SKM-1 treated with dmso at 0.1 percent for 144 hours (cell line): ENCODE measurements at regions not wholly inside any gene's neighbourhood (a gene's known extent, or its start where the extent isn't known, plus 50 kb on each side); places are given as distances from the start of the nearest gene placed in this dataset.

Experiments used
- DNase-seq: peaks from one replicate; lab custom pipeline; 2025; ENCODE audit not compliant: unreplicated experiment; lab: John Stamatoyannopoulos, UW

GRCh38 chr7:131203291-131203976 is 124.2 kb upstream of the MKLN1 start:
- DNase-seq = no peak

- DNase-seq = no peak
Observed at GRCh38 chr7:131208777-131209176, 118.9 kb upstream of the MKLN1 start.

GRCh38 chr7:131210618-131211017 is 117.1 kb upstream of the MKLN1 start:
- DNase-seq = no peak

- no peak for DNase-seq
Observed at GRCh38 chr7:131211500-131211899, 116.2 kb upstream of the MKLN1 start.

GRCh38 chr7:131212114-131212513 is 115.6 kb upstream of the MKLN1 start:
- no peak for DNase-seq

GRCh38 chr7:131218727-131219128 is 108.9 kb upstream of the MKLN1 start:
- DNase-seq = peak; percentile 15

- DNase-seq = peak; percentile 86
Observed at GRCh38 chr7:131219312-131220041, 108.2 kb upstream of the MKLN1 start.

- no peak for DNase-seq
Observed at GRCh38 chr7:131221061-131221460, 106.6 kb upstream of the MKLN1 start.

- no peak for DNase-seq
Observed at GRCh38 chr7:131222171-131222570, 105.5 kb upstream of the MKLN1 start.

- no peak for DNase-seq
Observed at GRCh38 chr7:131223151-131223550, 104.5 kb upstream of the MKLN1 start.

- DNase-seq = no peak
Observed at GRCh38 chr7:131224996-131225395, 102.7 kb upstream of the MKLN1 start.

- no peak for DNase-seq
Observed at GRCh38 chr7:131225619-131226513, 101.8 kb upstream of the MKLN1 start.

GRCh38 chr7:131226514-131226865 is 101.2 kb upstream of the MKLN1 start:
- no peak for DNase-seq

- peak; percentile 84 for DNase-seq
Observed at GRCh38 chr7:131231381-131232220, 96.1 kb upstream of the MKLN1 start.

- DNase-seq = no peak
Observed at GRCh38 chr7:131232768-131233167, 94.9 kb upstream of the MKLN1 start.

- no peak for DNase-seq
Observed at GRCh38 chr7:131233193-131233592, 94.5 kb upstream of the MKLN1 start.

- no peak for DNase-seq
Observed at GRCh38 chr7:131234719-131235488, 92.8 kb upstream of the MKLN1 start.

GRCh38 chr7:131235489-131236317 is 92.0 kb upstream of the MKLN1 start:
- DNase-seq = no peak

GRCh38 chr7:131236318-131236672 is 91.4 kb upstream of the MKLN1 start:
- no peak for DNase-seq
